VCaP (cell line): ENCODE measurements at regions not wholly inside any gene's neighbourhood (a gene's known extent, or its start where the extent isn't known, plus 50 kb on each side); places are given as distances from the start of the nearest gene placed in this dataset.
"Not testable (repeated sequence)": the region's sequence is repeated elsewhere in the genome, so short reads cannot be mapped to it uniquely, and the experiment has no call there.

ENCODE experiments used
- H3K27ac ChIP-seq: fragments of 450-650 bp; 2 replicates; pipeline ENCODE4 v1.5.1; 2017
- CTCF ChIP-seq: fragments of 450-650 bp; conservative IDR thresholded peaks from 2 replicates; pipeline ENCODE4 v1.5.1; 2017; ENCODE audit warnings: mild to moderate bottlenecking, moderate library complexity

DNA sequence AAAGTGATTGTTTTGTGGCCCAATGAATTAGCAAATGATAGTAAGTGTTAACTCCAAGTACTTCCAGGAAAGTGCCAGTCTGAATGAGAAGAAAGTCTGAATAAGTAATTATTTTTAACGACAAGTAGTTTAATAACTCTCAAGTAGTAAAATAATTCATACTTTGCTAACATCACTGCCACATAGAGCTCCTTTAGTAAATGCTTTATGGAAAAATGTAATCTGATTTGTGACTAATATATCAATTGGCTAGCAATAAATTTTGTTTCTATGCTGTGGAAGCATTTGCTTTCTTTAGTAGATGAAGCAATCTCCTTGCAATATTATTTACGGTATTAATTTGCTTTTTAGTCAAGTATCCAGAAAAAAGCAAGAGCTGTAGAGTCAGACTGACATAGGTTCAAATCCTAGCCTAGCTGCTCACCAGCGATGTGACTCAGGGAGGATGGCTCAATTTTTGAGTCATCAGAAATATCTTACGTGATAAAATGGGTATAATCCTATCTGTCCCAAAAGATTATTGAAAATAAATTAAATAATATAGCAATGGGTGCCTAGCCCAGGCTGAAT lies 329.3 kb downstream of the FGFR2 start:
- no peak overlapping the region for H3K27ac ChIP-seq
- no peak for TF ChIP-seq CTCF

DNA sequence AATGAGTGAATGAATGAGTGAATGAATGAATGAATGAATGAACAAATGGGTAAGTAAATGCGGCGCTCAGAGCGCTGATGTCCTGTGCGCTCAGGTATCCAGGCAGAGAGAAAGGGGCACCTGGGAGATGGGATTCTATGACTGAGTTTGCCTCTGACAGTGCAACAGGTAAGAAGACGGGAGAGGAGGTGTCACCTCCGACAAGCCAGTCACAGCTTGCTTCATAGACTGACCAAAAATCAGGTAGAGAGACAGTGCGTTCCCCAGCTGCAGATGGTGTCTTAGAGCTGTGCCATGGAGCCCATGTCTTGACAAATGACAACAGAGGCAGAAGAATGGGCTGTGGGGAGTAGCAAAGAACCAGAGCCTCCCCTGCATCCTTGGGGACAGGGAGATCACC lies 327.3 kb downstream of the FGFR2 start:
- no peak overlapping the region for H3K27ac ChIP-seq
- no peak for TF ChIP-seq CTCF

GRCh38 chr10:121276046-121276445 lies 322.2 kb downstream of the FGFR2 start:
- H3K27ac ChIP-seq: no peak overlapping the region
- no peak for TF ChIP-seq CTCF

GRCh38 chr10:121276822-121277221 lies 321.4 kb downstream of the FGFR2 start:
- TF ChIP-seq CTCF: no peak
- H3K27ac ChIP-seq: no peak overlapping the region

GRCh38 chr10:121278386-121278785 lies 319.9 kb downstream of the FGFR2 start:
- not testable (repeated sequence) for H3K27ac ChIP-seq

DNA sequence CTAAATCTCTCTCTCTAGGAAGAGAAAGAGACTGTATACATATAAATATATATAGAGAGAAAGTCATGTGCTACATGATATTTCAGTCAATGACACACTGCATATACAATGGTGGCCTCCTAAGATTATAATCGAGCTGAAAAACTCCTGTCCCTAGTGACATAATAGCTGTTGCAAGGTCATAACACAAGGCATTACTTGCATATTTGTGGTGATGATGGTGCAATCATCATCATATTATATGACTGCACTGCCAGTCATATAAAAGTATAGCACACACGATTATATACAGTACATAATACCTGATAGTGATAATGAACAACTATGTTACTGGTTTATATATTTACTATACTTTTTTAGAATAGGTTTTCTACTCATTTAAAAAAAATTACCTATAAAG lies 316.7 kb downstream of the FGFR2 start:
- no peak overlapping the region for H3K27ac ChIP-seq
- TF ChIP-seq CTCF: no peak

DNA sequence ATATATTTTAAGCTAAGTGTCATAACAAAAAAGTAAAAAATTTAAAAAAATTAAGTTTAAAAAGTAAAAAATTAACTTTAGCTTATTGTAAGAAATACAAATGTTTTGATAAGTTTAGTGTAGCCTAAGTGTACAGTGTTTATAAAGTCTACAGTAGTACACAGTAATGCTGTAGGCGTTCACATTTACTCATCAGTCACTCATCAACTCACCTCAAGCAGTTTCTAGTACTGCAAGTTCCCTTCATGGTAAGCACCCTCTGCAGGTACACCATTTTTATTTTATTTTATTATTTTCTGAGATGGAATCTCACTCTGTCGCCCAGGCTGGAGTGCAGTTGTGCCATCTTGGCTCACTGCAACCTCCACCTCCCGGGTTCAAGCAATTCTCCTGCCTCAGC lies 316.0 kb downstream of the FGFR2 start:
- no peak for TF ChIP-seq CTCF

GRCh38 chr10:121282797-121283515 lies 315.3 kb downstream of the FGFR2 start:
- no peak overlapping the region for H3K27ac ChIP-seq
- no peak for TF ChIP-seq CTCF

More for the DNA sequence above, 316.0 kb downstream of the FGFR2 start:
- H3K27ac ChIP-seq: no peak overlapping the region
